Right atrium auricular region (tissue), 2 donors: ENCODE measurements at regions not wholly inside any gene's neighbourhood (a gene's known extent, or its start where the extent isn't known, plus 50 kb on each side); places are given as distances from the start of the nearest gene placed in this dataset.

Experiments used
- DNase-seq: peaks from one replicate; pipeline ENCODE4 v3.0.0-alpha.2; 2019; ENCODE audit warnings: low spot score
- H3K27ac ChIP-seq, 2 donors: fragments of 200-600 bp; sonication (generic); 1 replicate in 1 of 2; 2 replicates in 1 of 2; pipeline ENCODE4 v1.5.1; 2016 to 2019
- H3K27me3 ChIP-seq, 2 donors: fragments of 200-600 bp; sonication (generic); one replicate each; pipeline versions ENCODE4 v1.5.1 to v1.6.0; 2017 to 2019
- H3K36me3 ChIP-seq: fragments of 200-600 bp; sonication (generic); one replicate; pipeline ENCODE4 v1.5.1; 2016
- H3K4me1 ChIP-seq, 2 donors: fragments of 200-600 bp; sonication (generic); one replicate each; pipeline versions ENCODE4 v1.5.1 to v1.6.0; 2017 to 2019
- H3K4me3 ChIP-seq, 2 donors: fragments of 200-600 bp; sonication (generic); 1 replicate in 1 of 2; 2 replicates in 1 of 2; pipeline ENCODE4 v1.5.1; 2017 to 2019; ENCODE audit warnings: mild to moderate bottlenecking in 1 of 2, moderate library complexity in 1 of 2
- H3K9me3 ChIP-seq, 2 donors: fragments of 200-600 bp; sonication (generic); one replicate each; pipeline ENCODE4 v1.5.1; 2019
- TF ChIP-seq, protein P1 (sequence below), 2 donors: fragments of 200-600 bp; sonication (generic); IDR thresholded peaks; one replicate each; pipeline ENCODE4 v1.5.1; 2019; ENCODE audit warnings: antibody characterized with exemption in 2 of 2

- no peaks in the 10 kb centered on the region for H3K36me3 ChIP-seq
- H3K4me3 ChIP-seq = no peak overlapping the region
- TF ChIP-seq, protein P1, sequence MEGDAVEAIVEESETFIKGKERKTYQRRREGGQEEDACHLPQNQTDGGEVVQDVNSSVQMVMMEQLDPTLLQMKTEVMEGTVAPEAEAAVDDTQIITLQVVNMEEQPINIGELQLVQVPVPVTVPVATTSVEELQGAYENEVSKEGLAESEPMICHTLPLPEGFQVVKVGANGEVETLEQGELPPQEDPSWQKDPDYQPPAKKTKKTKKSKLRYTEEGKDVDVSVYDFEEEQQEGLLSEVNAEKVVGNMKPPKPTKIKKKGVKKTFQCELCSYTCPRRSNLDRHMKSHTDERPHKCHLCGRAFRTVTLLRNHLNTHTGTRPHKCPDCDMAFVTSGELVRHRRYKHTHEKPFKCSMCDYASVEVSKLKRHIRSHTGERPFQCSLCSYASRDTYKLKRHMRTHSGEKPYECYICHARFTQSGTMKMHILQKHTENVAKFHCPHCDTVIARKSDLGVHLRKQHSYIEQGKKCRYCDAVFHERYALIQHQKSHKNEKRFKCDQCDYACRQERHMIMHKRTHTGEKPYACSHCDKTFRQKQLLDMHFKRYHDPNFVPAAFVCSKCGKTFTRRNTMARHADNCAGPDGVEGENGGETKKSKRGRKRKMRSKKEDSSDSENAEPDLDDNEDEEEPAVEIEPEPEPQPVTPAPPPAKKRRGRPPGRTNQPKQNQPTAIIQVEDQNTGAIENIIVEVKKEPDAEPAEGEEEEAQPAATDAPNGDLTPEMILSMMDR (IDR thresholded peaks at IDR 0.05) = no peak
- no peak for DNase-seq
- H3K4me1 ChIP-seq = no peaks in the 10 kb centered on the region
- no peaks in the 10 kb centered on the region for H3K9me3 ChIP-seq
- no peak overlapping the region for H3K27ac ChIP-seq
- H3K27me3 ChIP-seq = no peaks in the 10 kb centered on the region
Measured at GRCh38 chr2:40867829-40868228, 415.9 kb upstream of the SLC8A1 start.

- TF ChIP-seq, protein P1 (IDR thresholded peaks at IDR 0.05) = no peak
- H3K36me3 ChIP-seq = no peaks in the 10 kb centered on the region
- H3K27me3 ChIP-seq = no peaks in the 10 kb centered on the region
- no peaks in the 10 kb centered on the region for H3K4me1 ChIP-seq
- no peak for DNase-seq
- H3K9me3 ChIP-seq = no peaks in the 10 kb centered on the region
- no peak overlapping the region for H3K27ac ChIP-seq
- H3K4me3 ChIP-seq = no peak overlapping the region
Measured at GRCh38 chr2:40872580-40872979, 420.7 kb upstream of the SLC8A1 start.

DNA sequence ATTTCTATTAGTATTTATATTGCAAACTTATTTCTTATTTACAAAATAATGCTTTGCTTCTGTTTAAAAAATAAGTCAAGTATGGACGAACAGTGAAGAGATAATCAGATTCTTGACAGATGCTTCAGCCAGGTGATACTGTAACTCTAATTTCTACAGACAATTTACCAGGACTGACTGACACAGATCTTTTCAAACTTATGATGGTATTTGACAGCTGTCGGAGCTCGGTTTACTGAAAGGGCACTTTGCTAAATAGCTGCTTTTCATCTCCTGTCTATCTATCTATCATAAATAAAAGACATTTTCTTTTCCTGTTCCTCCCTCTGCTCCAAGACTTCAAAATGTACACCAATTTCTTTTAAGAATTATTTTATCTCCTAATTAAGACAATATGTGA lies 422.5 kb upstream of the SLC8A1 start:
- DNase-seq = no peak
- H3K27me3 ChIP-seq = no peaks in the 10 kb centered on the region
- no peak overlapping the region for H3K27ac ChIP-seq

DNA sequence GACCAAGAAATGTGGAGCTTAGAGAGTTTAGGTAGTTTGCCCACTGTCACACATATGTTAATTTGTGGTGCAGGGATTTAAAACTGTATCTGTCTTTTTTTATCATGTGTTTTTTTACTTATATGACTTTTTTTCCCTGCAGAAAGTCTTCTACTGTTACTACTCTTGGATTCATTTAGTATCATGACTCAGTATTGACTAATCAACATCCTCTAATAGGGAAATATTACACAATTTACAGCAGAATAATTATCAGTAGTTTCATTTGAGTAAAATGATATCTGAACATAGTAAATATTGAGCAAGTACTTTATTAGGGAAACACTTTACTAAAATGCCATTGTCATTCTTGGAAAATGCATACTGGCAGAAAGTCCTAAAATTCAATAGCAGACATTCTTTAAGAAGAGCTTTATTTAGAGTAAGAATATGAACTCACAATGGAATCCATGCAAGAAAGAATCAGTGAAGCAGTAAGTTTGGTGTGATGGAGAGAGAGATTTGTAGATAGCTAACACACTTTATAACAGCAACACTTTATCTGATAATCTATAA lies 425.9 kb upstream of the SLC8A1 start:
- no peak overlapping the region for H3K4me3 ChIP-seq
- H3K9me3 ChIP-seq = no peaks in the 10 kb centered on the region
- H3K36me3 ChIP-seq = no peaks in the 10 kb centered on the region
- DNase-seq = no peak
- TF ChIP-seq, protein P1 (IDR thresholded peaks at IDR 0.05) = no peak
- no peak overlapping the region for H3K27ac ChIP-seq
- H3K27me3 ChIP-seq = no peaks in the 10 kb centered on the region
- no peaks in the 10 kb centered on the region for H3K4me1 ChIP-seq

More for the DNA sequence above, 422.5 kb upstream of the SLC8A1 start:
- H3K36me3 ChIP-seq = no peaks in the 10 kb centered on the region
- H3K4me1 ChIP-seq = no peaks in the 10 kb centered on the region
- no peak overlapping the region for H3K4me3 ChIP-seq
- TF ChIP-seq, protein P1 (IDR thresholded peaks at IDR 0.05) = no peak
- no peaks in the 10 kb centered on the region for H3K9me3 ChIP-seq

- H3K4me3 ChIP-seq = no peak overlapping the region
- H3K9me3 ChIP-seq = no peaks in the 10 kb centered on the region
Measured at GRCh38 chr2:40879305-40879704, 427.4 kb upstream of the SLC8A1 start.

More at GRCh38 chr2:40879305-40879704, 427.4 kb upstream of the SLC8A1 start:
- Histone ChIP-seq H3K4me1 (no peaks in the 10 kb centered on the region), H3K27ac (no peak overlapping the region), H3K36me3 (no peaks in the 10 kb centered on the region), H3K27me3 (no peaks in the 10 kb centered on the region)
- DNase-seq = no peak
- TF ChIP-seq, protein P1 (IDR thresholded peaks at IDR 0.05) = no peak
